COLO668 (cell line): ENCODE measurements at regions not wholly inside any gene's neighbourhood (a gene's known extent, or its start where the extent isn't known, plus 50 kb on each side); places are given as distances from the start of the nearest gene placed in this dataset.

Experiments used
- DNase-seq: peaks from one replicate; lab custom pipeline; 2025; ENCODE audit not compliant: unreplicated experiment; lab: John Stamatoyannopoulos, UW

- no peak for DNase-seq
Measured at GRCh38 chr12:107544937-107545336, 140.7 kb upstream of the PWP1 start.

GRCh38 chr12:107545737-107546353 is 139.8 kb upstream of the PWP1 start:
- no peak for DNase-seq

GRCh38 chr12:107547389-107547788 is 138.2 kb upstream of the PWP1 start:
- no peak for DNase-seq

GRCh38 chr12:107549651-107550480 is 135.7 kb upstream of the PWP1 start:
- no peak for DNase-seq

- DNase-seq: no peak
Measured at GRCh38 chr12:107551434-107551833, 134.2 kb upstream of the PWP1 start.

- no peak for DNase-seq
Measured at GRCh38 chr12:107552263-107552662, 133.3 kb upstream of the PWP1 start.

GRCh38 chr12:107553211-107553765 is 132.3 kb upstream of the PWP1 start:
- no peak for DNase-seq

- DNase-seq: no peak
Measured at GRCh38 chr12:107554941-107555340, 130.7 kb upstream of the PWP1 start.

- DNase-seq: no peak
Measured at GRCh38 chr12:107557026-107557425, 128.6 kb upstream of the PWP1 start.

- DNase-seq: no peak
Measured at GRCh38 chr12:107557589-107558100, 128.0 kb upstream of the PWP1 start.

- DNase-seq: no peak
Measured at GRCh38 chr12:107558141-107558815, 127.3 kb upstream of the PWP1 start.

- DNase-seq: no peak
Measured at GRCh38 chr12:107558816-107559382, 126.7 kb upstream of the PWP1 start.

- DNase-seq: no peak
Measured at GRCh38 chr12:107560165-107560898, 125.3 kb upstream of the PWP1 start.

GRCh38 chr12:107560899-107561285 is 124.7 kb upstream of the PWP1 start:
- no peak for DNase-seq

- no peak for DNase-seq
Measured at GRCh38 chr12:107564946-107565345, 120.7 kb upstream of the PWP1 start.

- no peak for DNase-seq
Measured at GRCh38 chr12:107565551-107565950, 120.0 kb upstream of the PWP1 start.

GRCh38 chr12:107567876-107568619 is 117.6 kb upstream of the PWP1 start:
- DNase-seq: no peak

- no peak for DNase-seq
Measured at GRCh38 chr12:107568718-107569117, 116.9 kb upstream of the PWP1 start.

- no peak for DNase-seq
Measured at GRCh38 chr12:107570721-107571120, 114.9 kb upstream of the PWP1 start.

- DNase-seq: no peak
Measured at GRCh38 chr12:107571492-107571891, 114.1 kb upstream of the PWP1 start.
